Lower lobe of right lung (tissue), 2 donors: ENCODE measurements at regions not wholly inside any gene's neighbourhood (a gene's known extent, or its start where the extent isn't known, plus 50 kb on each side); places are given as distances from the start of the nearest gene placed in this dataset.

Experiments
- ATAC-seq, 2 donors: fragments of 200-7000 bp; cut with Tn5 transposase; one replicate each; pipeline ENCODE4 v1.9.1; 2020 to 2022; ENCODE audit warnings: mild to moderate bottlenecking in 2 of 2, moderate library complexity in 2 of 2
- DNase-seq: peaks from one replicate; pipeline ENCODE4 v3.0.0-alpha.2; 2020
- H3K27ac ChIP-seq: fragments of 200-600 bp; one replicate; pipeline ENCODE4 v1.8.0; 2022
- H3K27me3 ChIP-seq: fragments of 200-600 bp; one replicate; pipeline ENCODE4 v1.8.0; 2022; ENCODE audit warnings: low read depth
- H3K36me3 ChIP-seq: fragments of 200-600 bp; one replicate; pipeline ENCODE4 v1.8.0; 2022; ENCODE audit warnings: mild to moderate bottlenecking
- H3K4me1 ChIP-seq: fragments of 200-600 bp; one replicate; pipeline ENCODE4 v1.8.0; 2022
- H3K4me3 ChIP-seq: fragments of 200-600 bp; one replicate; pipeline ENCODE4 v1.8.0; 2022; ENCODE audit warnings: mild to moderate bottlenecking
- H3K9me3 ChIP-seq: fragments of 200-600 bp; one replicate; pipeline ENCODE4 v1.8.0; 2022
- intact Hi-C: fragments of 100-400 bp; cut with DNase I; formaldehyde crosslinking; loops from one replicate; pipeline ENCODE4 v1.11.0; 2022
- TF ChIP-seq, protein P1 (sequence below): fragments of 200-600 bp; IDR thresholded peaks from one replicate; pipeline ENCODE4 v1.8.0; 2022; ENCODE audit warnings: antibody characterized with exemption, mild to moderate bottlenecking
- donor health status: DM: no; HTN: yes; CAD: no; lungs with severe emphysema.

DNA sequence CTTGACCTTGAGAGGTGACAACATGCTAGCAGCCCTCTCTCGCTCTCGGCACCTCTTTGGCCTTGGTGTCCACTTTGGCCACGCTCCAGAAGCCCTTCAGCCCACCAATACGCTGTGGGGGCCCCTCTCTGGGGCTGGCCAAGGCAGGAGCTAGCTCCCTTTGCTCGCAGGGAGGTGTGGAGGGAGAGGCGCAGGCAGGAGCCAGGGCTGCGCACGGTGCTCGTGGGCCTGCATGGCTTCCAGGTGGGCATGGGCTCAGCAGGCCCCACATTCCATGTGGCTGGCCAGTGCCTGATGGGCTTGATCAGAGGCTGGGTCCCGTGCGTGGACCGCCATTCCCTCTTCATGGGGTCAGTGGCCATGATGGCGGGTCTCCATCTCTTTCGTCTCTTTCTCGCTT lies 1237.0 kb upstream of the USP15 start:
- Histone ChIP-seq H3K27me3 (no peaks in the 10 kb centered on the region), H3K27ac (no peak overlapping the region), H3K9me3 (no peaks in the 10 kb centered on the region), H3K4me3 (no peak overlapping the region), H3K4me1 (no peaks in the 10 kb centered on the region), H3K36me3 (no peaks in the 10 kb centered on the region)
- intact Hi-C loops = no loop called here
- ATAC-seq = no peak
- TF ChIP-seq, protein P1, sequence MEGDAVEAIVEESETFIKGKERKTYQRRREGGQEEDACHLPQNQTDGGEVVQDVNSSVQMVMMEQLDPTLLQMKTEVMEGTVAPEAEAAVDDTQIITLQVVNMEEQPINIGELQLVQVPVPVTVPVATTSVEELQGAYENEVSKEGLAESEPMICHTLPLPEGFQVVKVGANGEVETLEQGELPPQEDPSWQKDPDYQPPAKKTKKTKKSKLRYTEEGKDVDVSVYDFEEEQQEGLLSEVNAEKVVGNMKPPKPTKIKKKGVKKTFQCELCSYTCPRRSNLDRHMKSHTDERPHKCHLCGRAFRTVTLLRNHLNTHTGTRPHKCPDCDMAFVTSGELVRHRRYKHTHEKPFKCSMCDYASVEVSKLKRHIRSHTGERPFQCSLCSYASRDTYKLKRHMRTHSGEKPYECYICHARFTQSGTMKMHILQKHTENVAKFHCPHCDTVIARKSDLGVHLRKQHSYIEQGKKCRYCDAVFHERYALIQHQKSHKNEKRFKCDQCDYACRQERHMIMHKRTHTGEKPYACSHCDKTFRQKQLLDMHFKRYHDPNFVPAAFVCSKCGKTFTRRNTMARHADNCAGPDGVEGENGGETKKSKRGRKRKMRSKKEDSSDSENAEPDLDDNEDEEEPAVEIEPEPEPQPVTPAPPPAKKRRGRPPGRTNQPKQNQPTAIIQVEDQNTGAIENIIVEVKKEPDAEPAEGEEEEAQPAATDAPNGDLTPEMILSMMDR = no peak
- no peak for DNase-seq

DNA sequence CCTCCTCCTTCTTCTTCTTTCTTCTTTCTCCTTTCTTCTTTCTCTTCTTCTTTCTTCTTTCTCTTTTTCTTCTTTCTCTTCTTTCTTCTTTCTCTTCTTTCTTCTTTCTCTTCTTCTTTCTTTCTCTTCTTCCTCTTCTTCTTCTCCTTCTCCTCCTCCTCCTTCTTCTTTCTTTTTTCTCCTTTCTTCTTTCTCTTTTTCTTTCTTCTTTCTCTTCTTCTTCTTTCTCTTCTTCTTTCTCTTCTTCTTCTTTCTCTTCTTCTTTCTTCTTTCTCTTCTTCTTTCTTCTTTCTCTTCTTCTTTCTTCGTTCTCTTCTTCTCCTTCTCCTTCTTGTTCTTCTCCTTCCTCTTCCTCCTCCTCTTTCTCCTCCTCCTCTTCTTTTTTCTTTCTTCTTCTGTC lies 1230.7 kb upstream of the USP15 start:
- DNase-seq (no peak), ATAC-seq (no peak)
- H3K27me3 ChIP-seq = no peaks in the 10 kb centered on the region
- no peak overlapping the region for H3K27ac ChIP-seq
- no peaks in the 10 kb centered on the region for H3K4me1 ChIP-seq
- TF ChIP-seq, protein P1 = no peak
- intact Hi-C loops = no loop called here
- H3K36me3 ChIP-seq = no peaks in the 10 kb centered on the region
- H3K4me3 ChIP-seq = no peak overlapping the region
- no peaks in the 10 kb centered on the region for H3K9me3 ChIP-seq

DNA sequence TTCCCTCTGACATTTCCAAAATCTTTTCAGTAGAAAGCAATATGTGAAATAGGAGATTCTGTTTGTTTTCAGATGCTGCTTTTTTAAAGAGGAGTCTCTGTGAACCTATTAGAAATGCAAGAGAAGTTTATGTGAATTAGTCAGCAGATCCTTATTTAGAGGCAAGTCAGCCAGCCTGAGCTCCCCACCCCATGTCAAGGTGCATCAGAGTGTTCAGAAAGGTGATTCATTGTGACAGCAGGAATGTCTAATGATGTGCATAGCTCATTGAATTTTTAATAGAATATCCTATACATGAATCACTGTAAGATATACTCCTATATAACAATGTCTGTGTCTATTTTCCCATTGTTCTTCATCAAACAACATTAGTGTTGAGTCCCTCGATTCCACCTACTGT lies 1222.4 kb upstream of the USP15 start:
- Histone ChIP-seq H3K27ac (no peak overlapping the region), H3K9me3 (no peaks in the 10 kb centered on the region), H3K27me3 (no peaks in the 10 kb centered on the region), H3K36me3 (no peaks in the 10 kb centered on the region), H3K4me1 (no peaks in the 10 kb centered on the region), H3K4me3 (no peak overlapping the region)
- TF ChIP-seq, protein P1 = no peak
- intact Hi-C loops = no loop called here
- ATAC-seq (no peak), DNase-seq (no peak)

DNA sequence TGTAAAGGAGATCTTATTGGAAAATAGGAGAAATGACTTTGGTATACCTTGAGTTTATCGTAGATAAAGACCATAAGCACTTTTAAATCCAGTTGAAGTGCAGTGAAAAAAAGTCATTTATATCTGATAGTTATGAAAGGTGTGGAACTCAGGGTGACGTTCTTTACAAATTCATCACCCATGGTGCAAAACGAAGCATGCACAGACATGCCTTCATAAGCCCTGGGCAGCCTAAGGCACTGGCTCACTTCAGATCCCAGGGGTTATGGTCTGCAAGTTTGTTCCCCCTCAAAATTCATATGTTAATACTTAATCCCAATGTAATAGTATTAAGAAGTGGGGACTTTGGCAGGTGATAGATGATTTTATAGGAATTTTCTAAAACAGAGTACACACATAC lies 1216.4 kb upstream of the USP15 start:
- no peaks in the 10 kb centered on the region for H3K9me3 ChIP-seq
- H3K36me3 ChIP-seq = no peaks in the 10 kb centered on the region
- H3K27me3 ChIP-seq = no peaks in the 10 kb centered on the region
- ATAC-seq (no peak), DNase-seq (no peak)
- intact Hi-C loops = no loop called here
- H3K4me3 ChIP-seq = no peak overlapping the region
- TF ChIP-seq, protein P1 = no peak
- no peak overlapping the region for H3K27ac ChIP-seq
- no peaks in the 10 kb centered on the region for H3K4me1 ChIP-seq

DNA sequence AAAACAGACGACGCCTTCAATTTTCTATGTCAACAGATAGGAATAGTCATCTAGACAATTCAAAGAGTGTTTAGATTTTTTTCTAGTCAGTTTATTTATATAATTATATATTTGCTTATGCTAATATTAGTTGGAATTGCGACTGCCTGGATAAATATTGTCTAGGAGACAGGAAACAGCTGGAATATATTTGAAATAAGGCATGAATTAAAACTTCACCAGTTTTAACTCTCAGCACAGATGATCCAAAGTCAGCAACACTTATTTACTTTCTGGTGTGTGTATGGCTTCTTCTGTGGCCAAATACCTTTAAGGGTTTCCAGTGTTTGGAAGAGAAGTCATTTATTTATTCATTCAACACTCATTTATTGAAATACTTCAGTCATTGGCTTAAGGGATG lies 1215.4 kb upstream of the USP15 start:
- Histone ChIP-seq H3K4me3 (no peak overlapping the region), H3K27me3 (no peaks in the 10 kb centered on the region), H3K27ac (no peak overlapping the region), H3K9me3 (no peaks in the 10 kb centered on the region), H3K4me1 (no peaks in the 10 kb centered on the region), H3K36me3 (no peaks in the 10 kb centered on the region)
- intact Hi-C loops = no loop called here
- ATAC-seq (no peak), DNase-seq (no peak)
- TF ChIP-seq, protein P1 = no peak
